CD4-positive, alpha-beta T cell treated with Interleukin-6 for 4 hours (primary cell): ENCODE measurements at regions not wholly inside any gene's neighbourhood (a gene's known extent, or its start where the extent isn't known, plus 50 kb on each side); places are given as distances from the start of the nearest gene placed in this dataset.

Experiments used
- DNase-seq: peaks from one replicate; pipeline ENCODE4 v3.0.0-alpha.2; 2020; ENCODE audit warnings: mixed read lengths

DNA sequence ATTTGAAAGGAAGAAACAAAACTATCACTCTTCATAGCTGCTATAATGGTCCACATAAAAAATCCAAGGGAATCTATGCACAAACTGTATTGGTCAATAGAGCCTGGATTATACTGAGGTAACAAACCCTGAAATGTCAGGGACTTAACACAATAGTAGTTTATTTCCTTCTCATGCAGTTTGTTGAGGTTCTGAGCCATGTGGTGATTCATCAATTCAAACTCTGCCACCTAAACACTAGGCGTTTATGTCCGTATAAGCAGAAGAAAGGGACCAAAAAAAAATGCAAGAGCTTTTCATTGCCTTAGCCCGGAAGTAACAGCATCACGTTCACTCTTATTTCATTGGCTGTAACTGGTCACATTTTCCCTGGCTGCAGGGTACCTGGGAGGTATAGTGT lies 464.7 kb downstream of the ZSWIM6 start:
- DNase-seq = no peak

- DNase-seq = no peak
Measured at GRCh38 chr5:61800450-61800849, 468.4 kb downstream of the ZSWIM6 start.

DNA sequence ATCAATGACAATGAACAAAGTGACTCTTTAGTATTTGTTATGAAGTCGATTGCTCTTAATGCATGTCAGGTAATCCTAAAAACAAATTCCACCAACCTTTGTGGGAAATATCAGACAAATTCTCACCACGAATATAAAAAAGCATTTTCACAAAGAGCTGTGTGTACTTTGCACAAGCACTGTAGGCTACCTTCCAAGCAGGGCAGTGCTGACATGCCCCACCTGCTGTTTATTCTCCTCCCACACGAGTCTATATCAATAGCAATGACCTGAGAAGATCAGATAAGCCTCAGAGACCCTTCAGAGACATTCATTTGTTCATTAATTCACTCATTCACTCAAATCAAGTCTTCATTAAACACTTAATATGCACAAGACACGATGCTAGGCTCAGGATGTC lies 469.1 kb downstream of the ZSWIM6 start:
- DNase-seq = no peak

- no peak for DNase-seq
Measured at GRCh38 chr5:61802456-61802855, 470.4 kb downstream of the ZSWIM6 start.

GRCh38 chr5:61805101-61805500 lies 473.0 kb downstream of the ZSWIM6 start:
- DNase-seq = no peak

DNA sequence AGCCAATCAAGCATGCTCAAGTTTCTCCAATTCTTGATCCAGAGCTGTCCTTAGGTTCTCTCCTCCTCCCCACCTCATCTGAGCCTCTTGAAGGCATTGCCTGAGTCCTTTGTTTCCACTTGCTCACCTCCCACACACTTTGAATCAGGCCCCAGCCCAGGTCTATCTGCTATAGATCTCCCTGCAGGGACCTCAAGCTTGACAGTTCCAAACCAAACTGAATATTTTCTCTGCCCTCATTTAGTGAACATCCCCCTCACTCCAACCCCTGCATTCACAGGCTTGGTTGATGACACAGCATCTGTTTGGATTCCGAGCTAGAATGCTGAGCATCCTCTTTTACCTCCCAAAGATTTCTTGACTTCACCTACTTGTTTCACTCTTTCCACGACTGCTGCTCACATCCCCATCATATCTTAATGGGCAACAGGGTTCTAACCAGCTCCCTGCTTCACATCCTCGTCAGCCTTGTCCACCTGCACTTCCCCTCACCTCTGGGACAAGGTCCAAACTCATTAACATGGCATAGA lies 474.5 kb downstream of the ZSWIM6 start:
- no peak for DNase-seq

DNA sequence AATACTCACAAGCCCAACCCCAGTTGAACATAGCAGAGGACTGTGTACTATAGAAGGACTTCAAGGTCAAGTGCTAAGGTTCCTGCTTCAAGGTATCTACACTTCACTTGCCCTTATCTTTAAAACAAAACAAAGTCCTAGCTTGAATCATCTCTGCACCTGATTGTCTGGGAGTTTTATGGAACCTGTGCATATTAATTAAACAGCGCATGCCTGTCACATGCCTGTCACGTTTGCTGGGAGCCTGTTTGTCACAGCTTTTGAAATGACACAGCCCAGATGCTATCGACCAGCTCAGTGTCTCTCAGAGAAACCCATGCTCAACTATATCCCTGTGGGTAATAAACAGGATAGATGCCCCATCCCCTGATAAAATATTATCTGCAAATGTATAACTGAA lies 476.0 kb downstream of the ZSWIM6 start:
- no peak for DNase-seq

GRCh38 chr5:61808909-61809308 lies 476.9 kb downstream of the ZSWIM6 start:
- DNase-seq = no peak

DNA sequence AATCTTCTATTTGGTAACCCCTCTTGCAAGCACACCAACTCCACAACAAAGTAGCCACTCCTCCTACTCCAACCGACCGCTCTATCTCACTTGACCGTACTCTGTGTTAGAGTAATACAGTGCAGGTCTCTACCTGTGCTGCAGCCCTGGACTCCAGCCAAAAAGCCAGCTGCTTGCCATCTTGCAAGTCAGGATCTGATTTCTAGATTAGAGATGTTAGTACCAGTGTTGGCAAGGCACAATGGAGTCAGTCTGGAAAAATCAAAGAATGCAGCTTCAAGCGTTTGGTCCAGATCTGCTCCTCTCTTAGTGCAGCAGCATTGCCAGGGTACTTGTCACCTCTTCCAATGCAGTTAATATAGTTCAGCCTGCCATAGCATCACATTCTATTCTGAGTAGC lies 477.6 kb downstream of the ZSWIM6 start:
- no peak for DNase-seq

DNA sequence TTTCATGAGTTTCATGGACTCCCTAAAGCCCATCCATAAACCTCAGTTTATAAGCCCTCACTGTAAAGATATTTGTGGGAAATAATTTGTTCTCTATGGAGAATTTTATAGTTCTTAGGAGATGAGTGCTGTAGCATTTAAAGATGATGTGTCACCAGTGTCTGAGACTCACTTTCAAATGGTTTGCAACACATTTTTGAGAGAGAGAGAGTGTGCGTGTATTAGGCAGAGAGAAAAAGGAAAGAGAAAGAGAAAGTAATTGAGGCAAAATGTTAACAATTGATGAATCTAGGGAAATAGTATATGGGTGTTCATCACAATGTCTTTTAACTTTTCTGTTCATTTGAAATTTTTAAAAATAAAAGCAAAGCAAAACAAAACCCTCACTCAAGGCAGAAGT lies 479.0 kb downstream of the ZSWIM6 start:
- DNase-seq = no peak

GRCh38 chr5:61813361-61813760 lies 481.3 kb downstream of the ZSWIM6 start:
- no peak for DNase-seq

DNA sequence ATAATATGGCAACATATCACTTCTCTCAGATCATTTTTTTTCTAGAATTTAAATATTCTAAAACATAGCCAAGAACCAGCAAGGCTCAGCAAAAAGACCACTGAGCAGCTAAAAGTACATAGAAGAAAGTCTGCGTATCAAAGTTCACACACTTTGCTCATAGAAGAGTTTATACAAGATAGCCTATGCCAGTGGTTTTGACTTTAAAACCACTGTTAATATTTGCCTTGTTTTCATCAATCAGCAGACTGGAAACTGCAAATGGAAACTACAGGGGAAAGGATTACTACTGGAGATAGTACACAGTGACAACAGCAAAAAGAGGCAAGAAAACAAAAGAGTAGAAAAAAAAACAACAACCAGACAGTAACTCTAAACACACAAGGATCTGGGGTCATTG lies 483.3 kb downstream of the ZSWIM6 start:
- DNase-seq = no peak

- no peak for DNase-seq
Measured at GRCh38 chr5:61816146-61816545, 484.1 kb downstream of the ZSWIM6 start.

GRCh38 chr5:61816585-61817450 lies 484.8 kb downstream of the ZSWIM6 start:
- DNase-seq = no peak

- no peak for DNase-seq
Measured at GRCh38 chr5:61817472-61818326, 485.6 kb downstream of the ZSWIM6 start.

GRCh38 chr5:61820836-61821235 lies 485.2 kb upstream of the KIF2A start:
- no peak for DNase-seq

DNA sequence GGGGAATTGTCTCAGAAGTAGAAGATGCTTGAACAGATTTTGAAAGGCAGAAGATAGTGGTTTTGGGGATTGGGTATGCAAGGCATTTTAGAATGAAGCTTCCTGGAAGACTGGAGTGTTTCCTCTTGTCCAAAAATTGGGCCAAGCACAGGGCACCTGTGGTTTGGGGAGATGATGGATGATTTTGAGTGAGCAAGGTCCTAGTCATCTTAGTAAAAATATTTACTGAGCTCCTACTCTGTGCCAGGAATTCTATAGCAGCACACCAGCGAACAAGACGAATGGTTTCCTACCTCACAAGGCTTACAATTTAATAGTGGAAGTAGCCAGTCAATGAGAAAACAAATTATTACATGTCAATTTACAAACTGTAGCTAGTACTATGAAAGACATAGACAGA lies 484.4 kb upstream of the KIF2A start:
- no peak for DNase-seq

DNA sequence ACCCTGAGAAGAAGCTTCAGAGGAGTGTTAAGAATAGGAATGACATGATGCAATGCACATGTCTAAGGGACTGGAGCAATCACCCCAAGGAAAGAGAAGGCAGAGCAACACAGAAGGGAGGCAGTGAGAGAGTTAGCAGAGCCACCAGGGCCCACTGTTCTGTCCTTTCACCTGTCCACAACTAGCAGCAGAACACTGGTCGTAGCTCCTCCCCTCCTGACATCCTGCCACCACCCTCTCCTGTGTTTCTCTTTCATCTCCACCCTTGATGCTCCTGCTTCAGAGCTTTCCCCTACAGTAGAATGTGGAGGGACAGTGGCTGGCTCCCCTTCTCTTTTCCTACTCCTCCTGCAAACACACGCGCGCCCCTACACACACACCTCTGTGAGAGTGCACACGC lies 483.4 kb upstream of the KIF2A start:
- no peak for DNase-seq

GRCh38 chr5:61823065-61823464 lies 482.9 kb upstream of the KIF2A start:
- DNase-seq = no peak

DNA sequence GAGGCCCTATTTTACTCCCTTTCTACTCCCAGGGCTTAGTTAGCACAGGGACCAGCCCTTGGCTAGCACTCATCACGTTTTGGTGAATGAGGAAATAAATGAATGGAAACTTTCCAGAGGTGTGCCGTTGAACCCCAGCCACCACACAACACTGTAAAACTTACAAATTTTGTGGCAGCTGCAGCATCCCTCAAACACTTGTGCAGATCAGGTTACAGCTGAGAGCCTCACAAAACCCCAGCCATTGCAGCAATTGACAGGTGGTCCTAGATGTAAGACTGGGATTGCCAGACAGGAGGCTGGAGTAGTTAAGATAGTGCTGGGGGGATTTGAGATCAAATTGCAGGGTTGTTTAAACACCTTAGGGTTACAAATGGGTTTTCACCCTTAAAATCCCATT lies 482.2 kb upstream of the KIF2A start:
- no peak for DNase-seq

GRCh38 chr5:61824396-61824795 lies 481.6 kb upstream of the KIF2A start:
- DNase-seq = no peak

- DNase-seq = no peak
Measured at GRCh38 chr5:61827445-61827975, 478.5 kb upstream of the KIF2A start.

DNA sequence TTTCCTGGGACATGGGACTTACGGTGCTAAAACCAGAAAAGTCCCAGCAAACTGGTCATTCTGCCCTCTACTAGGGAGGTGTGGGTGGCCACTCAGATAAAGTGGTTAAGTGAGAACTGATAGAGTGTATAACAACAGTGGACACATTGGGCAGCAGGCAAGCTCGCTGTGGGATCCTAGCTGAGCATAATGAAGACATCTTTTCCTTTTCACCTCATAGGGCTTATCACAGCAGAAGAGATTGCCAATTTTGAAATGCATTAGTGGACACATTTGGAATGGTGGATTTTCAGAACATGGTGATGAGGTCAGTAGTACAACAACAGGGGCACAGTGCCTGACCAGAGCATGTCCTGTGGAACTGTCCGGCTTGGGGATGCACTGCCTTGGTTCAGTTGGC lies 477.1 kb upstream of the KIF2A start:
- DNase-seq = no peak

GRCh38 chr5:61831736-61832135 lies 474.3 kb upstream of the KIF2A start:
- no peak for DNase-seq
